NCI-H774 (cell line): ENCODE measurements at regions not wholly inside any gene's neighbourhood (a gene's known extent, or its start where the extent isn't known, plus 50 kb on each side); places are given as distances from the start of the nearest gene placed in this dataset.
A peak's percentile ranks its signal among the peaks of the same experiment; 100 is the strongest.

ENCODE experiments used
- DNase-seq: peaks from one replicate; lab custom pipeline; 2025; lab: John Stamatoyannopoulos, UW

DNA sequence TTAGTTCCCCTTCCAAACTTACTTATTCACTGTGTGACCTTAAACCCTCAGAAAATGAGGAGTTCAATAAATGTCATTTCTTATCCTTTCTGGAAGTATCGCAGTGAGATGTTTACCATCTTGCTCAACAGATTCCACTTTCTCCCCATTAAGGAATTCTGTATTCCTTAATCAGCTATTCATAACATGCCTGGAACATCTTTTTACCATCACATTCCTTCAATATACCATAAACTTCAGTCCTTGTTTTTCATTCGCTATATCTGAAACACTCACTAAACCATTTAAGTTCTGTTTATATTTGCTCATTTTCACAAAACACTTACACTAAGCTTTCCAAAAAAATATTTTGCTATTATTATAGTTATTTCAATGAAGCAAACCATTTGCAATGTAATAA is 1158.6 kb downstream of the CDH12 start:
- no peak for DNase-seq

DNA sequence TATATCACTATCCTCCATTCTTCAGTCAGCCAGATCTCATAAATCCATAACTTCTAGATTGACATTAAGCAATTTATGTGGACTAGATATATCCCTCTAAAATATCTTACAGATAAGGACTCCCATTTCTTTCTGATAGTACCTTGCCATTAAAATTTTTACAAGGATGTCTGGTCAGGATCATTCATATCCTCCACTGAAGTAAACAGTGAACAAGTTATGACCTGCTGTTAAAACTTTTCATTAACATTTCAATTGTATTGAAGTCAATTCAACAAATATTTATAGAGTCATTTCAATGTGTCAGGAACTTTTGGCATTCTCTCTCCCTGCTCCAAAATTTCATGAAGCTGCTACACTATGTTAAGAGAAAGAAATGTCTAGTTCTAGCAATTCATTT is 1159.6 kb downstream of the CDH12 start:
- no peak for DNase-seq

DNA sequence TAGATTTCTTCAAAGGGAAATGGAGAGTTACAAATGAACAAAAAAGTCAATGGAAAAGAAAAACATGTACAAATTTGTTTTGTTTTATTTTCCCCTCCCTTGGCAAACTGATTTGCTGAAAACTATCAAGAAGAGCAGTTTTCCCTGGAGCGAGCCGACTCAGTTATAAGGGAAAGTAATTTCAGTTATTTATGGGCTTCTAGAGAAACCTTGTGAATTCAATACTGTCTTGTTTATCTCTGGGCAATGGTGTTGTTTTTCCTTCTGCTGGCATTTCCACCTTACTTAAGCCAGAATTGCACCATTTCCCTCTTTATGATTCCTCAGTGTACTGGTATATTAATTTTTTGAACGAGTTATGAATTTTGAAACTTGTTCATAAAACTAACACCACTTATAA is 1163.6 kb downstream of the CDH12 start:
- no peak for DNase-seq

DNA sequence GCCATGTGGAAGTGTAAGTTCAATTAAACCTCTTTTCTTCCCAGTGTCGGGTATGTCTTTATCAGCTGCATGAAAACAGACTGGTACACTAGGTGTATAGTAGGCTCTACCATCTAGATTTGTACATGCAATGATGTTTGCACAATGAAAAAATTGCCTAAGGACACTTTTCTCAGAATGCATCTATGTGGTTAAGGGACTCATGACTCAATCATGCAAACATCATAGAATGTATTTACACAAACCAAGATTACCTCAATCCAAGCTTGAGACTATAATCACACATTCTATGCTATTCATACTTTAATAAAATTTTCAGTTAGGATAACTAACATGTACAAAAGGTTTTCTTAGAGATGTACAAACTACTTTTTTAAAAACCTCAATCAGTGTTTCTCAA is 1164.5 kb downstream of the CDH12 start:
- DNase-seq, result no peak

DNA sequence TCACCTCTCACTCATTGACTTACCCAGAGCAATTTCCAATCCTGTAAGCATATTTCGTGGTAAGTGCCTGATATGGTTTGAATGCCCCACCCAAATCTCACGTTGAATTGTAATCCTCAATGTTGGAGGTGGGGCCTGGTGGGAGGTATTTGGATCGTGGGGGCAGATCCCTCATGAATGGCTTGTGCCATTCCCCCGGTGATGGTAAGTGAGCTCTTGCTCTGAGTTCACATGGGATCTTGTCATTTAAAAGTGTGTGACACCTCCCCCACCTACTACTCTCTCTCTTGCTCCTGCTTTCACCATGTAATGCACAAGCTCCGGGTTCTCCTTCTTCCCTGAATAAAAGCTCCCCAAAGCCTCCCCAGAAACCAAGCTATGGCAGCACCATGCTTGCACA is 1165.5 kb downstream of the CDH12 start:
- DNase-seq, result no peak

DNA sequence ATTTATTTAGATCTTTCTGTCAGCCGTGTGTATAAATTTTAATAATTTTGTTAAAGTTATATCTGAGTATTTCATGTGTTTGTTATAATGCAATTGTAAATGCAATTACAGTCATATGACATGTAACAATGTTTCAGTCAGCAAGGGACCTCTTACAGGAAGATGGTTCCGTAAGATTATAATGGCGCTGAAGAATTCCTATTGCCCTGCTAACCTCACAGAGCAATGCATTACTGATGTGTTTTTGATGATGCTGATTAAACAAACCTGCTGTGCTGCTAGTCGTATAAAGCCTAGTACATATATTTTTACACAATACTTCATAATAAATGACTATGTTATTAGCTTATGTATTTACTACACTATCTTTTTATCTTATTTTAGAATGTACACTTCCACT is 1166.4 kb downstream of the CDH12 start:
- DNase-seq, result no peak

DNA sequence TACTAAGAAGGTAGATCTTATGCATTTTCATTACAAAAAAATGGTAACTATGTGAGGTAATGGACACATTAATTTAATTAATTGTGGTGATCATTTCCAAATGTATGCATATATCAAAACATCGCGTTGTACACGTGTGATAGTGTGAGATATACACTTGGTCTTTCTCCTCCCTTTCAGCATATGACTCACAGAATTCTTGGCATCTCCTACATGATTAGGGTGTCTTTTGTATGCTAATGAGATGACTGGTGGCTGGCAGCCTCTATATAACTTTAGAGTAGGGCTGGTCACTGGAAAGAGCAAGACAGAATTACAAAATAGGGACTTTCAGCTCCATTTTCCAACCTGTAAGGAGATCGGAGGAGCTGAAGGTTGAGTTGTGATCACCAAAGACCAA is 1167.6 kb downstream of the CDH12 start:
- DNase-seq, result no peak

DNA sequence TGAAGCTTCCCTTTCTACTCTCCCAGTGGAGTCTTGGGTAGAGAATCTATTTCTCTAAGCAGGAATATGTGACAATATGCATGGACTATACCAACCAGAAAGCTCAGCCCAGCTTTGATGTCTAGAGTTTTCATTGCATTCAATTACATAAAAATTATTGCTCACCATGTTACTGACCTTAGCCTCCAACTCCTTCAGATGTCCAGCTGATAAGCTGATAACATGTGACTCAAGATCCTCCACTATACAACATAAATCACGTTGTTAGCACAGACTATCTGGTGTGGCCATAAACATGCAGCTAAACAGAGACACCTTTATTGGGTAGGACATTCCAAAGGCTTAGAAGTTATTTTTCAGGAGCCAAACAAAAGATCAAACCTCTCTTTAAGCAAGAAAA is 1168.2 kb downstream of the CDH12 start:
- DNase-seq, result no peak

DNA sequence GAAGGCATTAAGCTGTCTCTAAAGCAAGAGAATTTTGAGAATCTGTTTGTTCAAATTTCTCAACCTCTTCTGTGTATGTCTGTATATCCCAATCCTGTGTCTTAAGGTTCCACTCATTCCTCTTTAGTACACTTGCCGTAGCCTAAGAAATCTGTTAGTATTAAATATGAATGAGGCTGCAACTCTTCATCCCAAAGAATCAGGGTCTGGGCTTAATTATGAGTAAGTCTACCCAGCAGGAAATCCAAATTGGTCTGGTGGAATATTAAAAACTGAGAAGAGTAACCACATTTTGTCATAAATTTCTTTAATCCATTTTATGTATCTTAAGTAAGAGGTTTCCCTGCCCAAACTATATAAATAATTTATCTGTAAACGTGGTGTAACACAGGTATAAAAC is 1171.2 kb downstream of the CDH12 start:
- no peak for DNase-seq

DNA sequence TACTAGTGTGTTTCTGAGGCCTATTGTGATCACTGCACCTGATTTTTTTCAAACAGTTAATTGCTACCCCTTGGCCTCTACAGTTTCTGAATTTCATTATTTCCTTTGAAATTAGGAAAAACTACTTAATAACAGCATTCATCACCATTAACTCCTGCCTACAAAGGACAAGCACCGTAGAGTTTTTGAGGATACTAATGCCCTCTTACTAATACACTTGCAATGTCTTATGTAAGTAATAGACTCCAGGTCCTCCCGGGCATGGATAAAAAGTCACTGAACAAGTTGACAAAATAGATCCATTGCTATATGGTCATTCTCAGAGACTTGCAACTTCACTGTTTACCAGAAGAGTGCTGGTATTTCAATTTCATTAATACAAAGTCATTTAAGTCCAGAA is 1172.5 kb downstream of the CDH12 start:
- no peak for DNase-seq

DNA sequence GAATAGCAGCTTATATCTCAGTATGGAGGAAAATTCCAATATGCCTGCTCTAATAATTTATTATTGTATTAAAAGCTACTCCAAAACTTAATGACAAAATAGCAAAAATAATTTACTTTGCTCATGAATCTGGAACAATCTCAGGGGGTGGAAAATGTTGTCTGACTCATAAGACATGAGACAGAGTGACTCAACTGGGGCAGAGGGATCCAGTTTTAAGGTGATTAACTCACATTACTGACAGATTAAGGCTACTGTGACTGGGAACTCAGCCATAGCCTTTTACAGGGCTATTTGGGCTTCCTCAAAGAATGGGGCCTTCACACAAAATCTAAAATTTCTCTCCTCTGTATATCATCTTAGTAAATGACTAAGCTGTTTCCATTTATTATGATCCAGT is 1172.9 kb downstream of the CDH12 start:
- DNase-seq, result no peak

DNA sequence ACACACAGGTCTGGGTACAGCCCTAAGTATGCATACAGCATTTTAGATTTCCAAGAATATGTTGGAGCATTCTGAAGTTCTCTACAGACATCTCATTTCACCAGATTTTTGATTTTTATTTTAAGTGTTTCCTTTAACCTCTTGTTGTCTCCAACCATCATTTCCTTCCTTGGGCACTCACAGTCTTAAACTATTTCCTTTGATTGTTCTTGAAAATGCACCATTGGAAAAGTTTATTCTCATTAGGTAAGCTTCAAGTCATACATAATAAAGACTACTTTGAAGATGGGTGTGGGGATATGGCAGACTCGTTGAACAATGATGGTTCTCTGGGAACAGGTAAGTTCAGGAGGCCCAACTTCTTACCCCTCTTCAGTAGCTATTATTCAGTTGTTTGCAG is 1174.6 kb downstream of the CDH12 start:
- no peak for DNase-seq

DNA sequence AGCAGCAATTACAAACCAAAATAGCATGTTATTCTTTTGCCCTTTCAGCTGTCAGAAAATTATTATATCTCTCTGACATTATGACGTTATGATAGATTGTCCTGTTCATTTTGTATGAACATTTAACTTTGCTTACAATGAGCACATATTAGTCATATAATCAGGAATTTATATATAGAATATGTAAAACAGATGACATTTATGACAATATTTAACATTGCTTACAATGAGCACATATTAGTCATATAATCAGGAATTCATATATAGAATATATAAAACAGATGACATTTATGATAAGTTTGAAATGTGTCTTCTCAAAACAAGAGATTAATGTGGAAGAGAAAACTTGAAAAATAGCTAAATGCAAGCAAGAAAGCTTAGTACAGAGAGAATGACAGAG is 1180.2 kb downstream of the CDH12 start:
- DNase-seq, result no peak

DNA sequence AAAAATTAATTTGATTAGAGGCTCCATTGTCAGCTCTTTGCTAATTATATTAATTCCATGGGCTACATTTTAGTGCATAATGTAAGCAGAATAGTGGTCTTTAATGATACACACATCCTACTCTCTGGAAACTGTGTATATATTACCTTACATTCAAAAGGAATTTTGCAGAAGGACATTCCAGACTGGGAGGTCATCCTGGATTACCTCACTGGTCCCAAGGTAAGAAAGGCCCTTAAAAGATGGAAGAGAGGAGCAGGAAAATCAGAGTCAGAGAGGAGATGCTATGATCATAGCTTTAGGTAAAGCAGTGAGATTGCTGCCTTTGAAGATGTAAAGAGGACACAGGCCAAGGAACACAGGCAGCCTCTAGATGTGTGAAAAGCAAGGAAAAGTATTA is 1180.8 kb downstream of the CDH12 start:
- DNase-seq, result no peak

DNA sequence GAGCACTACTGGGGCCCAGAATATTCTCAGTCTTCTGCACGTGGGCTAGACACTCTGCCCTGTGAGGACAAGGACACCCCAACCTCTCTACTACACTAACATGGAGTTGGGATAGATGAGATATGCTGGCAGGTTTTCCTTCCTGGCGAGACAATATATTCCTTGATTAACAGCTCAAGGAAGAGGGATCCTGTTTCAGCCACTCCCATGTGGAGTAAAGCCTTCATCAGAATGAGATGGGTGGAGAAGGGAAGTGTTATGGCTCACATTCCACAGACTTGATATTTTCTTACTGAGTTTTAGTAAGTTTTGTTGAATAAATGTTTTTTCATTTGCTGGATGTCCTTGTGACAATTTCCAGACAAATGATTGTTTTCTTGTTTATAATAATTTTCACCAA is 1187.6 kb downstream of the CDH12 start:
- DNase-seq, result no peak

DNA sequence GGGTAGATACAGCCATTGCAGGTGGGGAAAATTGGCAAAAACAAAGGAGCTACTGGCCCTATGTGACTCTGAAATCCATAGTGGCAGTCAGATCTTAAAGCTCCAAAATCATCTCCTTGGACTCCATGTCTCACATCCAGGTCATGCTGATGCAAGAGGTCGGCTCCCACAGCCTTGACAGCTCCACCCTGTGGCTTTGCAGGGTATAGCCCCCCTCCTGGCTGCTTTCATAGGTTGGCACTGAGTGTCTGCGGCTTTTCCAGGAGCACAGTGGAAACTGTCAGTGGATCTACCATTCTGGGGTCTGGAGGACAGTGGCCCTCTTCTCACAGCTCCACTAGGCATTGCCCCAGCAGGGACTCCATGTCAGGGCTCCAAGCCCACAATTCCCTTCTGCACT is 1190.1 kb downstream of the CDH12 start:
- no peak for DNase-seq

DNA sequence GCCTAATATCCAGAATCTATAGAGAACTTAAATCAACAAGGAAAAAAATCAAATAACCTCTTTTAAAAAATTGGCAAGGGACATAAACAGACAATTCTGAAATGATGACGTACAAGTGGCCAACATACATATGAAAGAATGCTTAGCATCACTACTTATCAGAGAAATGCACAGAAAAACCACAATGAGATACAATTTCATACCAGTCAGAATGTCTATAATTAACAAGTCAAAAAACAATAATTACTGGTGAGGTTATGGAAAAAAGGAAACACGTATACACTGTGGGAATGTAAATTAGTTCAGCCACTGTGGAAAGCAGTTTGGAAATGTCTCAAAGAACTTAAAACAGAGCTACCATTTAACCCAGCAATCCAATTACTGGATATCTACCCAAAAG is 1192.0 kb downstream of the CDH12 start:
- no peak for DNase-seq

DNA sequence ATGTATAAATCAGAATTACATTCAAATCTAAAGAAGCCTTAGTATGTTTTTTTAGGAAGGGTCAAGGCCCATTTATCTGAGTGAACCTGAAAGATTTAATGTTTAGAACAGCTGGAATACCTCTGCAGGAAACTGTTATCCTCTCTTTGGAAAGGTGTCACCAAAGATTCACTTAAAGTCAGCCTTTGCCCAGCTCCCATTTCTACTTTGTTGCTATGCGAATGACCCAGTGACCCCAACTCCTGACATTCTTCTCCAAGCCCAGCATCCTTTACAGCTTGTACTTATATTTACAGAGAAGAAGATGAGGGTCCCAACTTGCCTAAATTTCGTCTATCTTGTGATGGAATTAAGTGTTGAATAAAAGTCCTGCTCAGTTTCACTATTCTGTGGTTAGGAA is 1198.6 kb downstream of the CDH12 start:
- no peak for DNase-seq

DNA sequence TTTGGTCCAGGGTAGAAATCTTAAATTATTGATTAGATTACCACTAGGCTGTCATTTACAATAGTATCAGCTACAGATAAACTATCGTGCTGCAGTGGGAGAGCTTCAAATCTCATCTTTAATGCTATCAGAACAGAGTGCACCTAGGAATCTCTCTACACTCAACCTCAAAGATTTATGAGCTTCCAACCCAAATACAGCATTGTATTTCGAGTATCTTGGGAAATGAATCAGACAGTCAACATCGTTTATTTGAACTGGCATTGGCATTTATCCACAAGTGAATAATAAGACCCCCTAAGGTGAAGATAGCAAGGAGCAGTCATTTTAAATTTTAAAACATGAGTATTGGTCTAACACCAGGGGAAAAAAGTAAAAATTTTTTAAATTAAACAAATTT is 1203.2 kb downstream of the CDH12 start:
- DNase-seq, result peak; percentile 75

DNA sequence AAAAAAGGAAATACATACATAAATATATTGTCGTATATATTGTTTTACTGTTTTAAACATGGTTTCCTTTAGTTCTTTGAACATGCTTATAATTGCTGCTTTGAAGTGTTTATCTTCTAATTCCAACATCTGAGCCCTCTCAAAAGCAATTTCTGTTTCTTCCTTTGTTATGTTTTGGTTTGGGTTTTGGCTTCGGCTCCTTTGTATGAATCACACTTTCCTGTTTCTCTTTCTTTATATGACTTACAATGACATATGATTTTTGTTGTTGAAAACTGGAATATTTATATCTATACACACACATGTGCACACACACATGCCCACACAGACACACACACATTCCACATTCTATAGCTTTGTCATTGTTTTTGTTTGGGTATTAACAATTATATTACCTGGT is 1206.7 kb downstream of the CDH12 start:
- DNase-seq, result no peak

DNA sequence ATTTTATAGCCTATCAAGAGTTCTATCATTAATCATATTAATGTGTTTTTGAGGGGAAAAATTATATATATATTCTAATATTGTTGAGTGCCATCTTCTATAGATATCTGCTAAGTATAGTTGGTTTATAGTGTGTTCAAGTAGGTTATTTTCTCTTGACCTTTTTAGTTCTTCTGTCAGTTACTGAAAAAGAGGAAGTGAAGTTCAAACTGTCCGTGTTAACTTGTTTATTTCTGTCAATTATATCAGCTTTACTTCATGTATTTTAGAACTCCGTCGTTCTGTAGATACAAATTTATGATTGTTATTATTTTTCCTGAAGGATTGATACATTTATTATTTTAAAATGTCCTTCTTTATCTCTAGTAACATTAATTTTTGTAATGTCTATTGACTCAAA is 1209.1 kb downstream of the CDH12 start:
- no peak for DNase-seq

DNA sequence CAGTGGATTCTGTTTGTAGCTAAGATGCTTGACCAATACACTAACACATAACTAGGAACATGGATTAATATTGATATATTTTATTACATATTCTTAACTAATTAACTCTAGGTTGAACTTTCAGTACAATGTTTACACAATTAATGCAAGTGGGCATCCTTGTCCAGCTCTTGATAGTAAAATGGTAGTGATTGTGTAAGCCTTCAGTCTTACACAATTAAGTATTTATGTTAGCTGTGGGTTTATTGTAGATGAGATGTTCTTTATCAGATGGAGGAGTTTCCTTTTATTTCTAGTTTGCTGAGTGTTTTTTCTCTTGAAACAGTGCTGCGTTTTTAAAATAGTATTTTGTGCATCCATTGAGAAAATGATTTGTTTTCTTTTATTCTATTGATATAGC is 1210.8 kb downstream of the CDH12 start:
- DNase-seq, result no peak

DNA sequence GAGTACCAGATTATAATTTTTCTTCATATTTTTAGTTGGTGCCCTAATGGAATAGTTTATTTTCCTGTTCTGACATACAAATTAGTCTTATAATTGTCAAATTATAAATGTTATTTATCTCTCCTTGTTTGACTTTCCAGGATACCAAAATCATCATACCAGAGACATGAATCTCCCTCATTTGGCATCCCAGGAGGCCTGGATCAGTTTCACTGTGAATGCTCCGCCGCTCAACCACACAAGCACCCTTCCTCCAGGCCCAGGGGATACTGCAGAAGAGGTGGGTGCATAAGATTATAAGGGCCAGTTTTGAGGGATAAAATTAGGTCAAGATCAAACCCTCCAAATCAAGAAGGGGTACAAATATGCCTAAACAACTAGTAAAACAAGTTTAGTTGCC is 1229.3 kb downstream of the CDH12 start:
- no peak for DNase-seq

DNA sequence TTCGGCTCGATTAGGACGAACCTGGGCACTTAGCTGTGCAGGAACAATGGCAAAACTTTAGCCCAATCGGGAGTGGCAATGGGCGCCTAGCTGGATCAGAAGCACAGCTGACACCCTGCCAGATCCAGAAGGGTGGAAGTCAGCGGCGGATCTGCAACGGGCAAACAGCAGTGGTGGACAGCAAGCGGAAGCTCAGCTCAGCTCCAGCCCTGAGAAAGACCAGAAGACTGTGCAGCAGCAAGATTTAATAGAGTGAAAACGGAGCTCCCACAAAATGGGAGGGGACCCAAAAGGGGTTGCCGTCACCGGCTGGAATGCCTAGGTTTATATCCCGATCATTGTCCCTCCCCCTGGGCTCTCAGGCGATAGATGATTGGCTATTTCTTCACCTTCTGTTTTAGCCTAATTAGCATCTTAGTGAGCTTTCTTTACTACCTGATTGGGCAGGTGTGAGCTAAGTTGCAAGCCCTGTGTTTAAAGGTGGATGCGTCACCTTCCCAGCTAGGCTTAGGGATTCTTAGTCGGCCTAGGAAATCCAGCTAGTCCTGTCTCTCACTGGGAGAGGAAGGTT is 1237.9 kb downstream of the CDH12 start:
- no peak for DNase-seq

DNA sequence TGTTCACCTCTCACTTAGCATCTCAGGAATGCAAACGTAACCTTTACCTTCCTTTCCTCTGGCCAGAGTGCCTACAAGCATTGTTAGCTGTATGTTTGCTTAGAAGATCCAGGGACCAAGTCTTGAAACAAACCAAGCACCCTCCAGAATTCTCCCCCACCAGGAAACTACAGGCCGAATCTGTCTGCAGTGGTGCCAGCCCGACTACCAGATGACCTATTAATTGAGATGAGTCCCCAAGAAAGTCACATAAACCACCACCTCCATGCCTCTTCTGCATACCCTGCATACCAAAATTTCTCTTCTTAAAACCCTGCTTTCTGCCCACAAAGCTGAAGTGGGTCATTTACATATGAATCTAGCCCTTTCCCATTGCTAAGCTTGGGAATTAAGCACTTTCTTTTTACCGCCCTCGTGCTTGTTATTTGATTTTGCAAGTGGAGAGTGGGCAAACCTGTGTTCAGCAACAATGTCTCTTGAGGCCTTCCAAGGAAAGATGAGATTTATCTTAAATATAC is 1239.1 kb downstream of the CDH12 start:
- DNase-seq, result no peak
